Stomach smooth muscle (tissue), 2 donors: ENCODE measurements at regions not wholly inside any gene's neighbourhood (a gene's known extent, or its start where the extent isn't known, plus 50 kb on each side); places are given as distances from the start of the nearest gene placed in this dataset.
"Not testable (repeated sequence)": the region's sequence is repeated elsewhere in the genome, so short reads cannot be mapped to it uniquely, and the experiment has no call there.

Experiments
- H3K27ac ChIP-seq: one replicate; pipeline ENCODE4 v1.7.0; 2013; ENCODE audit warnings: mild to moderate bottlenecking, low read length, inconsistent platforms
- H3K27me3 ChIP-seq, 2 donors: one replicate each; pipeline ENCODE4 v1.7.0; 2013; ENCODE audit warnings: low read length in 2 of 2; ENCODE audit not compliant: insufficient read depth in 2 of 2, control insufficient read depth in 1 of 2
- H3K36me3 ChIP-seq, 2 donors: one replicate each; pipeline ENCODE4 v1.7.0; 2013; ENCODE audit warnings: low read length in 2 of 2; ENCODE audit not compliant: control insufficient read depth in 2 of 2, insufficient read depth in 2 of 2
- H3K4me1 ChIP-seq: one replicate; pipeline ENCODE4 v1.7.0; 2013; ENCODE audit warnings: low read length; ENCODE audit not compliant: control insufficient read depth, insufficient read depth
- H3K4me3 ChIP-seq, 2 donors: one replicate each; pipeline ENCODE4 v1.7.0; 2013; ENCODE audit warnings: low read length in 2 of 2
- H3K9ac ChIP-seq, 2 donors: one replicate each; pipeline ENCODE4 v1.7.0; 2013; ENCODE audit warnings: low read length in 2 of 2, mild to moderate bottlenecking in 1 of 2
- H3K9me3 ChIP-seq, 2 donors: one replicate each; pipeline ENCODE4 v1.7.0; 2013; ENCODE audit warnings: low read length in 2 of 2; ENCODE audit not compliant: control insufficient read depth in 2 of 2
- donor health status: healthy.
- donor health status: Pancreatic carcinoma.

- Histone ChIP-seq H3K9me3 (peaks cover 0 to 3% of the 10 kb centered on the region in 2 donors), H3K4me3 (no peak overlapping the region)
Observed at GRCh38 chr10:37473906-37474305, 348.5 kb downstream of the ANKRD30A start.

GRCh38 chr10:37467246-37467645 is 341.8 kb downstream of the ANKRD30A start:
- no peaks in the 10 kb centered on the region for H3K27me3 ChIP-seq
- no peaks in the 10 kb centered on the region for H3K36me3 ChIP-seq
- no peak overlapping the region for H3K27ac ChIP-seq
- no peaks in the 10 kb centered on the region for H3K4me1 ChIP-seq
- no peak overlapping the region for H3K4me3 ChIP-seq
- no peak overlapping the region for H3K9ac ChIP-seq
- H3K9me3 ChIP-seq = peaks cover 3 to 4% of the 10 kb centered on the region in 2 donors

More at GRCh38 chr10:37473906-37474305, 348.5 kb downstream of the ANKRD30A start:
- Histone ChIP-seq H3K27ac (no peak overlapping the region), H3K4me1 (no peaks in the 10 kb centered on the region), H3K27me3 (no peaks in the 10 kb centered on the region), H3K36me3 (no peaks in the 10 kb centered on the region), H3K9ac (no peak overlapping the region)

GRCh38 chr10:37456456-37456855 is 331.1 kb downstream of the ANKRD30A start:
- no peak overlapping the region for H3K9ac ChIP-seq
- H3K9me3 ChIP-seq = no peaks in the 10 kb centered on the region
- no peaks in the 10 kb centered on the region for H3K4me1 ChIP-seq
- no peak overlapping the region for H3K27ac ChIP-seq
- no peaks in the 10 kb centered on the region for H3K36me3 ChIP-seq
- no peaks in the 10 kb centered on the region for H3K27me3 ChIP-seq
- no peak overlapping the region for H3K4me3 ChIP-seq

- H3K4me3 ChIP-seq = no peak overlapping the region
Observed at GRCh38 chr10:37448161-37448560, 322.8 kb downstream of the ANKRD30A start.

GRCh38 chr10:37442882-37443281 is 317.5 kb downstream of the ANKRD30A start:
- H3K27ac ChIP-seq = no peak overlapping the region
- no peaks in the 10 kb centered on the region for H3K4me1 ChIP-seq
- H3K9ac ChIP-seq = no peak overlapping the region
- H3K4me3 ChIP-seq = no peak overlapping the region
- H3K27me3 ChIP-seq = no peaks in the 10 kb centered on the region
- H3K9me3 ChIP-seq = peaks cover 0 to 3% of the 10 kb centered on the region in 2 donors
- H3K36me3 ChIP-seq = no peaks in the 10 kb centered on the region

More at GRCh38 chr10:37448161-37448560, 322.8 kb downstream of the ANKRD30A start:
- Histone ChIP-seq H3K27ac (no peak overlapping the region), H3K9me3 (peaks cover 0 to 3% of the 10 kb centered on the region in 2 donors), H3K27me3 (no peaks in the 10 kb centered on the region), H3K36me3 (no peaks in the 10 kb centered on the region), H3K9ac (no peak overlapping the region), H3K4me1 (no peaks in the 10 kb centered on the region)

- not testable (repeated sequence) for H3K4me3 ChIP-seq, H3K9ac ChIP-seq
Observed at GRCh38 chr10:37441224-37441623, 315.8 kb downstream of the ANKRD30A start.

GRCh38 chr10:37439826-37440225 is 314.4 kb downstream of the ANKRD30A start:
- no peaks in the 10 kb centered on the region for H3K36me3 ChIP-seq
- no peak overlapping the region for H3K9ac ChIP-seq

More at GRCh38 chr10:37441224-37441623, 315.8 kb downstream of the ANKRD30A start:
- not testable (repeated sequence) for H3K27me3 ChIP-seq, H3K27ac ChIP-seq, H3K36me3 ChIP-seq, H3K9me3 ChIP-seq, H3K4me1 ChIP-seq

GRCh38 chr10:37436357-37436756 is 311.0 kb downstream of the ANKRD30A start:
- Histone ChIP-seq H3K27ac (no peak overlapping the region), H3K27me3 (no peaks in the 10 kb centered on the region), H3K36me3 (no peaks in the 10 kb centered on the region), H3K4me1 (no peaks in the 10 kb centered on the region), H3K4me3 (no peak overlapping the region), H3K9ac (no peak overlapping the region), H3K9me3 (no peaks in the 10 kb centered on the region)

More at GRCh38 chr10:37439826-37440225, 314.4 kb downstream of the ANKRD30A start:
- Histone ChIP-seq H3K27ac (no peak overlapping the region), H3K4me1 (no peaks in the 10 kb centered on the region), H3K9me3 (no peaks in the 10 kb centered on the region), H3K27me3 (no peaks in the 10 kb centered on the region), H3K4me3 (no peak overlapping the region)

- Histone ChIP-seq H3K4me1 (no peaks in the 10 kb centered on the region), H3K4me3 (no peak overlapping the region), H3K27me3 (no peaks in the 10 kb centered on the region), H3K36me3 (no peaks in the 10 kb centered on the region), H3K27ac (no peak overlapping the region), H3K9ac (no peak overlapping the region), H3K9me3 (no peaks in the 10 kb centered on the region)
Observed at GRCh38 chr10:37434091-37434490, 308.7 kb downstream of the ANKRD30A start.
